IPS-NIHi11 (cell line): ENCODE measurements at regions not wholly inside any gene's neighbourhood (a gene's known extent, or its start where the extent isn't known, plus 50 kb on each side); places are given as distances from the start of the nearest gene placed in this dataset.
"Not testable (repeated sequence)": the region's sequence is repeated elsewhere in the genome, so short reads cannot be mapped to it uniquely, and the experiment has no call there.

Source experiments
- DNase-seq: peaks from one replicate; pipeline ENCODE4 v3.0.0; 2012; ENCODE audit warnings: mixed read lengths, low spot score

GRCh38 chr1:194684636-194685035 lies 1498.2 kb upstream of the B3GALT2 start:
- DNase-seq: no peak

- DNase-seq: no peak
Measured at GRCh38 chr1:194658090-194658439, 1471.7 kb upstream of the B3GALT2 start.

GRCh38 chr1:194654956-194655355 lies 1468.5 kb upstream of the B3GALT2 start:
- no peak for DNase-seq

- DNase-seq: no peak
Measured at GRCh38 chr1:194653385-194653784, 1467.0 kb upstream of the B3GALT2 start.

- DNase-seq: no peak
Measured at GRCh38 chr1:194647118-194647517, 1460.7 kb upstream of the B3GALT2 start.

- no peak for DNase-seq
Measured at GRCh38 chr1:194644528-194644927, 1458.1 kb upstream of the B3GALT2 start.

- no peak for DNase-seq
Measured at GRCh38 chr1:194640322-194640721, 1453.9 kb upstream of the B3GALT2 start.

- no peak for DNase-seq
Measured at GRCh38 chr1:194629011-194629410, 1442.6 kb upstream of the B3GALT2 start.

GRCh38 chr1:194624833-194625232 lies 1438.4 kb upstream of the B3GALT2 start:
- DNase-seq: no peak

- DNase-seq: no peak
Measured at GRCh38 chr1:194618101-194618500, 1431.7 kb upstream of the B3GALT2 start.

GRCh38 chr1:194617272-194617671 lies 1430.9 kb upstream of the B3GALT2 start:
- not testable (repeated sequence) for DNase-seq

- DNase-seq: no peak
Measured at GRCh38 chr1:194616835-194617234, 1430.4 kb upstream of the B3GALT2 start.

- DNase-seq: no peak
Measured at GRCh38 chr1:194602184-194602583, 1415.8 kb upstream of the B3GALT2 start.

GRCh38 chr1:194600716-194601115 lies 1414.3 kb upstream of the B3GALT2 start:
- no peak for DNase-seq

- no peak for DNase-seq
Measured at GRCh38 chr1:194598098-194598497, 1411.7 kb upstream of the B3GALT2 start.

GRCh38 chr1:194586302-194586701 lies 1399.9 kb upstream of the B3GALT2 start:
- DNase-seq: no peak

GRCh38 chr1:194584052-194584451 lies 1397.6 kb upstream of the B3GALT2 start:
- no peak for DNase-seq

GRCh38 chr1:194570476-194570875 lies 1384.1 kb upstream of the B3GALT2 start:
- DNase-seq: no peak

- peak; percentile 21 for DNase-seq
Measured at GRCh38 chr1:194568610-194569009, 1382.2 kb upstream of the B3GALT2 start.

- DNase-seq: no peak
Measured at GRCh38 chr1:194548071-194548470, 1361.7 kb upstream of the B3GALT2 start.

GRCh38 chr1:194544012-194544411 lies 1357.6 kb upstream of the B3GALT2 start:
- DNase-seq: no peak

- no peak for DNase-seq
Measured at GRCh38 chr1:194538453-194538852, 1352.0 kb upstream of the B3GALT2 start.

- DNase-seq: no peak
Measured at GRCh38 chr1:194537521-194537920, 1351.1 kb upstream of the B3GALT2 start.

- peak; percentile 23 for DNase-seq
Measured at GRCh38 chr1:194535369-194535768, 1349.0 kb upstream of the B3GALT2 start.

- no peak for DNase-seq
Measured at GRCh38 chr1:194534784-194535183, 1348.4 kb upstream of the B3GALT2 start.
